Astrocyte (in vitro differentiated cells and primary cell): ENCODE measurements at regions not wholly inside any gene's neighbourhood (a gene's known extent, or its start where the extent isn't known, plus 50 kb on each side); places are given as distances from the start of the nearest gene placed in this dataset.
"Not testable (repeated sequence)": the region's sequence is repeated elsewhere in the genome, so short reads cannot be mapped to it uniquely, and the experiment has no call there.

Source experiments
- DNase-seq: peaks from one replicate; pipeline ENCODE4 v3.0.0-alpha.2; 2010; ENCODE audit warnings: low read depth
- FAIRE-seq: peaks from 2 replicates; lab custom pipeline; 2011; peaks lifted over from hg19 to GRCh38; lab: Jason Lieb, UNC
- H2AFZ ChIP-seq: 2 replicates; pipeline ENCODE4 v1.6.0; 2012; ENCODE audit warnings: low read depth, low read length, inconsistent platforms
- H3K27ac ChIP-seq: 2 replicates; pipeline ENCODE4 v1.5.1; 2011; ENCODE audit warnings: low read depth, low read length, inconsistent platforms
- H3K27me3 ChIP-seq: 2 replicates; pipeline ENCODE4 v1.6.0; 2011; ENCODE audit warnings: low read length, inconsistent platforms; ENCODE audit not compliant: insufficient read depth
- H3K36me3 ChIP-seq: 2 replicates; pipeline ENCODE4 v1.5.1; 2011; ENCODE audit warnings: low read length, inconsistent platforms; ENCODE audit not compliant: insufficient read depth
- H3K4me1 ChIP-seq: 2 replicates; pipeline ENCODE4 v1.5.1; 2011; ENCODE audit warnings: low read length, inconsistent platforms; ENCODE audit not compliant: insufficient read depth
- H3K4me2 ChIP-seq: 2 replicates; pipeline ENCODE4 v1.6.0; 2012; ENCODE audit warnings: low read length, inconsistent platforms
- H3K4me3 ChIP-seq: 2 replicates; pipeline ENCODE4 v1.5.1; 2011; ENCODE audit warnings: low read depth, mild to moderate bottlenecking, low read length, inconsistent platforms; ENCODE audit not compliant: insufficient read depth
- H3K79me2 ChIP-seq: 2 replicates; pipeline ENCODE4 v1.6.0; 2012; ENCODE audit warnings: mild to moderate bottlenecking, low read length, inconsistent platforms; ENCODE audit not compliant: insufficient read depth
- H3K9ac ChIP-seq: 2 replicates; pipeline ENCODE4 v1.6.0; 2012; ENCODE audit warnings: mild to moderate bottlenecking, low read length, inconsistent platforms
- H3K9me3 ChIP-seq: 2 replicates; pipeline ENCODE4 v1.5.1; 2012; ENCODE audit warnings: low read depth, mild to moderate bottlenecking, low read length, inconsistent platforms; ENCODE audit not compliant: insufficient read depth
- H4K20me1 ChIP-seq: 2 replicates; pipeline ENCODE4 v1.6.0; 2012; ENCODE audit warnings: low read length, inconsistent platforms; ENCODE audit not compliant: insufficient read depth
- H3K27ac Mint-ChIP-seq: one replicate; pipeline ENCODE4 v1.8.0; 2021; ENCODE audit warnings: mild to moderate bottlenecking, mixed read lengths; ENCODE audit not compliant: unreplicated experiment
- H3K27me3 Mint-ChIP-seq: one replicate; pipeline ENCODE4 v1.8.0; 2021; ENCODE audit warnings: low read depth, mixed read lengths; ENCODE audit not compliant: unreplicated experiment
- H3K36me3 Mint-ChIP-seq: one replicate; pipeline ENCODE4 v1.8.0; 2021; ENCODE audit warnings: low read depth, mixed read lengths; ENCODE audit not compliant: unreplicated experiment
- H3K4me1 Mint-ChIP-seq: one replicate; pipeline ENCODE4 v1.8.0; 2021; ENCODE audit warnings: low read depth, mixed read lengths; ENCODE audit not compliant: unreplicated experiment
- H3K4me3 Mint-ChIP-seq: one replicate; pipeline ENCODE4 v1.8.0; 2021; ENCODE audit warnings: mild to moderate bottlenecking, moderate library complexity, mixed read lengths; ENCODE audit not compliant: unreplicated experiment
- H3K9me3 Mint-ChIP-seq: one replicate; pipeline ENCODE4 v1.8.0; 2021; ENCODE audit warnings: mild to moderate bottlenecking, mixed read lengths; ENCODE audit not compliant: unreplicated experiment
- CTCF ChIP-seq: IDR thresholded peaks from 2 replicates; pipeline ENCODE4 v1.5.1; 2011; ENCODE audit warnings: low read depth, mild to moderate bottlenecking, inconsistent platforms, low read length, moderate library complexity; ENCODE audit not compliant: insufficient read depth
- EZH2 ChIP-seq: IDR thresholded peaks from 2 replicates; pipeline ENCODE4 v1.6.1; 2012; ENCODE audit warnings: mild to moderate bottlenecking, low read length, inconsistent platforms; ENCODE audit not compliant: insufficient read depth

DNA sequence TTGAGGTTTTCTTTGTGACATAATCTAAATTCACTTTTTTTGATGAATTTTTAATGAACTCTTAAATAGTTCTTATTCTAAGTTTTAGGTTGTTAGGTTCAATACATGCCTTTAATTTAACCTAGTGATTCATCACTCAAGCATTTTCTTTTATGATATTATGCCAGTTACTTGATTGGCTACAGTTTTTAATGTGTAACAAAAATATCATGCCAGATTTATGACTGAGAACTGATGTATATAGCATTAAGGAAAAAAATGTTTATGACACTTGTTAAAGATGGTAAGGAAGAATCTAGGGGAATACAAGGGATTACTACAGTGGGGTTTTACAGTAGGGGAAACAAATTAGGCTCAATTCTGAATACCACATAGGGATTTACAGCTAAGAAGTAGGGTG lies 103.1 kb downstream of the VGLL3 start:
- H2AFZ ChIP-seq: no peak overlapping the region
- Mint-ChIP-seq H3K27me3 (no peaks in the 10 kb centered on the region), H3K27ac (no peak overlapping the region), H3K4me3 (no peak overlapping the region), H3K36me3 (no peaks in the 10 kb centered on the region), H3K4me1 (peaks cover 5% of the 10 kb centered on the region), H3K9me3 (no peaks in the 10 kb centered on the region)
- H3K9ac ChIP-seq: no peak overlapping the region
- H3K27ac ChIP-seq: no peak overlapping the region
- no peaks in the 10 kb centered on the region for H3K4me1 ChIP-seq
- FAIRE-seq: no peak
- H4K20me1 ChIP-seq: no peaks in the 10 kb centered on the region
- H3K36me3 ChIP-seq: no peaks in the 10 kb centered on the region
- no peak for DNase-seq
- H3K4me2 ChIP-seq: no peak overlapping the region
- H3K4me3 ChIP-seq: no peak overlapping the region
- H3K79me2 ChIP-seq: no peaks in the 10 kb centered on the region
- H3K27me3 ChIP-seq: no peaks in the 10 kb centered on the region
- H3K9me3 ChIP-seq: no peaks in the 10 kb centered on the region
- no peak for TF ChIP-seq EZH2

GRCh38 chr3:86880066-86880465 lies 110.9 kb downstream of the VGLL3 start:
- H3K4me1 Mint-ChIP-seq: no peaks in the 10 kb centered on the region
- TF ChIP-seq EZH2 (no peak), CTCF (no peak)
- Histone ChIP-seq H3K36me3 (no peaks in the 10 kb centered on the region), H4K20me1 (no peaks in the 10 kb centered on the region), H3K27ac (no peak overlapping the region), H3K27me3 (no peaks in the 10 kb centered on the region), H3K4me1 (no peaks in the 10 kb centered on the region), H3K9me3 (no peaks in the 10 kb centered on the region), H3K79me2 (no peaks in the 10 kb centered on the region), H3K4me3 (no peak overlapping the region), H3K4me2 (no peak overlapping the region), H3K9ac (no peak overlapping the region), H2AFZ (no peak overlapping the region)
- DNase-seq: no peak
- no peak for FAIRE-seq
- no peak overlapping the region for H3K27ac Mint-ChIP-seq
- H3K27me3 Mint-ChIP-seq: no peaks in the 10 kb centered on the region
- no peak overlapping the region for H3K4me3 Mint-ChIP-seq
- peaks cover 3% of the 10 kb centered on the region for H3K36me3 Mint-ChIP-seq
- H3K9me3 Mint-ChIP-seq: no peaks in the 10 kb centered on the region

GRCh38 chr3:86876504-86877181 lies 114.3 kb downstream of the VGLL3 start:
- H3K27ac ChIP-seq, H3K27me3 ChIP-seq, H3K36me3 Mint-ChIP-seq, H3K36me3 ChIP-seq, H3K9me3 Mint-ChIP-seq, H4K20me1 ChIP-seq, H3K4me3 ChIP-seq, H3K27me3 Mint-ChIP-seq, H3K9me3 ChIP-seq, H3K9ac ChIP-seq, H3K79me2 ChIP-seq, DNase-seq, H3K4me1 ChIP-seq, H3K4me1 Mint-ChIP-seq, H3K4me2 ChIP-seq, H3K27ac Mint-ChIP-seq, H2AFZ ChIP-seq, FAIRE-seq, H3K4me3 Mint-ChIP-seq: not testable (repeated sequence)

- not testable (repeated sequence) for H3K27ac Mint-ChIP-seq, H3K9ac ChIP-seq, DNase-seq, H3K4me1 Mint-ChIP-seq, H3K27ac ChIP-seq, H3K4me3 ChIP-seq, FAIRE-seq, H3K27me3 Mint-ChIP-seq, H3K9me3 Mint-ChIP-seq, H3K4me3 Mint-ChIP-seq, H4K20me1 ChIP-seq, H3K27me3 ChIP-seq, H3K79me2 ChIP-seq, H2AFZ ChIP-seq, H3K9me3 ChIP-seq, H3K4me2 ChIP-seq, H3K4me1 ChIP-seq, H3K36me3 Mint-ChIP-seq, H3K36me3 ChIP-seq
Measured at GRCh38 chr3:86874790-86875189, 116.2 kb downstream of the VGLL3 start.
